Sigmoid colon (tissue), 6 donors: ENCODE measurements at regions not wholly inside any gene's neighbourhood (a gene's known extent, or its start where the extent isn't known, plus 50 kb on each side); places are given as distances from the start of the nearest gene placed in this dataset.

ENCODE experiments used
- DNase-seq: peaks from one replicate; pipeline ENCODE4 v3.0.0-alpha.2; 2019
- H3K27ac ChIP-seq, 4 donors: fragments of 200-600 bp; sonication (generic); one replicate each; pipeline ENCODE4 v1.5.1; 2016 to 2019; ENCODE audit warnings: mild to moderate bottlenecking in 1 of 4
- H3K27me3 ChIP-seq, 3 donors: fragments of 200-600 bp; sonication (generic); one replicate each; pipeline ENCODE4 v1.5.1; 2019; ENCODE audit warnings: mild to moderate bottlenecking in 1 of 3
- H3K36me3 ChIP-seq, 4 donors: fragments of 200-600 bp; sonication (generic); one replicate each; pipeline ENCODE4 v1.5.1; 2016 to 2019
- H3K4me1 ChIP-seq, 4 donors: fragments of 200-600 bp; sonication (generic); one replicate each; pipeline ENCODE4 v1.5.1; 2017 to 2019
- H3K4me3 ChIP-seq, 4 donors: fragments of 200-600 bp; sonication (generic); one replicate each; pipeline ENCODE4 v1.5.1; 2017 to 2019; ENCODE audit warnings: mild to moderate bottlenecking in 2 of 4, moderate library complexity in 1 of 4
- H3K9me3 ChIP-seq, 4 donors: fragments of 200-600 bp in 3 of 4; sonication (generic) in 3 of 4; one replicate each; pipeline versions ENCODE4 v1.5.1 to v1.6.1; 2013 to 2019
- EP300 ChIP-seq, 4 donors: sonication (generic); formaldehyde crosslinking; IDR thresholded peaks; one replicate each; pipeline ENCODE4 v1.6.1; 2017; ENCODE audit warnings: antibody characterized with exemption in 4 of 4
- POLR2A ChIP-seq, 2 donors: fragments of 450-650 bp; IDR thresholded peaks; one replicate each; pipeline ENCODE4 v1.6.1; 2016; ENCODE audit warnings: antibody characterized with exemption in 2 of 2, mild to moderate bottlenecking in 2 of 2, moderate library complexity in 2 of 2
- POLR2AphosphoS5 ChIP-seq, 4 donors: sonication (generic); formaldehyde crosslinking; IDR thresholded peaks; one replicate each; pipeline ENCODE4 v1.6.1; 2017; ENCODE audit warnings: antibody characterized with exemption in 4 of 4
- WGBS, 2 donors: extraction: QIAGEN DNeasy Blood & Tissue Kit; methylation state at CpG; one replicate each; pipeline ENCODE4 v1.1.7; 2013; 5-methylcytosine and 5-hydroxymethylcytosine counted together
- intact Hi-C: fragments of 100-400 bp; cut with DNase I; formaldehyde crosslinking; loops from one replicate; pipeline ENCODE4 v1.15.1; 2023
- TF ChIP-seq, protein P1 (sequence below), 4 experiments: fragments of 450-650 bp in 3 of 4; fragments of 200-600 bp in 1 of 4; IDR thresholded peaks; one replicate each; pipeline ENCODE4 v1.5.1; 2016 to 2019; ENCODE audit warnings: antibody characterized with exemption in 4 of 4, mild to moderate bottlenecking in 3 of 4, moderate library complexity in 2 of 4
- donor health status: healthy with polysubstance abuse.
- donor health status: healthy.

DNA sequence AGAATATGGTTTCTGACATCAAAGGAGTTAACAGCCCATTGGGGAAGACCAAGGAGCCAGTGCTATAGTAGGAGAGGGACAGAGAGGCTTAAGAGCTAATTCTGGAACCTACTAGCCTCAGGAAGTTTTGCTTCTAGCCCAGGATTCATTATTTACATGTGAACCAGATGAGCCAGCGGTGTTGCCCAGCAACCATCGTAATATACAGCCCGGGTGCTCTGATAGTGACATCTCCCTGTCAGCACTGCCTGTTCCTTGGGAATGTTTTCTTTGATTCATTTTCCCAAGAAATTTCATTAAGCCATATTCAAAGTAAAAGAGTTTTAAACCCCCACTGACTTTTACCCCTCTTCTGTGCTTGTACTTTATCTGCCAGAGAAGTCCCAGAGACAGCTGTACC is 217.4 kb upstream of the ADAMTSL1 start:
- WGBS, 2 donors: 45 to 69% methylated on average over 3 of the region's 3 CpGs
- intact Hi-C loops: loop anchor here (5.0 to 10.0 kb wide), 4 partner anchors 351 to 756 kb away; no protein-coding TSS in a partner anchor
- no peak for DNase-seq

DNA sequence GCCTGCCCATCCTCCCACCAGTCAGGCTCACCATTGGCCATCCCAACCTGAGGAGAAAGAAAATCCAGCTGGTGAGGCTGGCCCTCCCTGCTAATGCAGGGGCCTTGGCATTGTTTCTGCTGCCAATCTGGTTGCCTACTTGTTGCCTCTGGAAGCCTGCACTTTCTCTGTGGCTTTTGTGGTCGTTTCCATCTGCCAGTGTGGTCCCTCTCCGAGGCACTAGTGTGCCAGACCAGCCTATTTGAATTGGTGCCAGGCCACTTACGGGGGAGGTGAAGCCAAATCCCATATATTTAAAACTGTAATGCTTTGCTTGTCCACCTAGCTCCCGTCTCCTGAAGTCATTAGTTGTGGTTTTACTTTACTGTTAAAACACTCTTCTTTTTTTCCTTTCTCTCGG is 213.4 kb upstream of the ADAMTSL1 start:
- Histone ChIP-seq H3K27me3 (no peaks in the 10 kb centered on the region), H3K9me3 (no peaks in the 10 kb centered on the region), H3K4me3 (no peak overlapping the region), H3K27ac (peak overlapping the region in 1 of 4 donors; percentile 7), H3K4me1 (peaks cover 0 to 23% (median under 1%) of the 10 kb centered on the region in 4 donors), H3K36me3 (no peaks in the 10 kb centered on the region)
- 39 to 78% methylated on average over 5 of the region's 5 CpGs for WGBS, 2 donors
- intact Hi-C loops: no loop called here
- peak; percentile 73 for DNase-seq
- TF ChIP-seq POLR2AphosphoS5 (IDR thresholded peaks at IDR 0.05): peak in 1 of 4 donors; percentile 22
- TF ChIP-seq, protein P1, sequence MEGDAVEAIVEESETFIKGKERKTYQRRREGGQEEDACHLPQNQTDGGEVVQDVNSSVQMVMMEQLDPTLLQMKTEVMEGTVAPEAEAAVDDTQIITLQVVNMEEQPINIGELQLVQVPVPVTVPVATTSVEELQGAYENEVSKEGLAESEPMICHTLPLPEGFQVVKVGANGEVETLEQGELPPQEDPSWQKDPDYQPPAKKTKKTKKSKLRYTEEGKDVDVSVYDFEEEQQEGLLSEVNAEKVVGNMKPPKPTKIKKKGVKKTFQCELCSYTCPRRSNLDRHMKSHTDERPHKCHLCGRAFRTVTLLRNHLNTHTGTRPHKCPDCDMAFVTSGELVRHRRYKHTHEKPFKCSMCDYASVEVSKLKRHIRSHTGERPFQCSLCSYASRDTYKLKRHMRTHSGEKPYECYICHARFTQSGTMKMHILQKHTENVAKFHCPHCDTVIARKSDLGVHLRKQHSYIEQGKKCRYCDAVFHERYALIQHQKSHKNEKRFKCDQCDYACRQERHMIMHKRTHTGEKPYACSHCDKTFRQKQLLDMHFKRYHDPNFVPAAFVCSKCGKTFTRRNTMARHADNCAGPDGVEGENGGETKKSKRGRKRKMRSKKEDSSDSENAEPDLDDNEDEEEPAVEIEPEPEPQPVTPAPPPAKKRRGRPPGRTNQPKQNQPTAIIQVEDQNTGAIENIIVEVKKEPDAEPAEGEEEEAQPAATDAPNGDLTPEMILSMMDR (IDR thresholded peaks at IDR 0.05): no peak

More for the DNA sequence above, 217.4 kb upstream of the ADAMTSL1 start:
- no peaks in the 10 kb centered on the region for H3K27me3 ChIP-seq
- H3K4me1 ChIP-seq: peaks cover 0 to 21% (median 3%) of the 10 kb centered on the region in 4 donors
- TF ChIP-seq POLR2AphosphoS5 (IDR thresholded peaks at IDR 0.05) (no peak), EP300 (IDR thresholded peaks at IDR 0.05) (no peak), POLR2A (IDR thresholded peaks at IDR 0.05) (no peak)
- TF ChIP-seq, protein P1 (IDR thresholded peaks at IDR 0.05): no peak
- no peaks in the 10 kb centered on the region for H3K36me3 ChIP-seq
- no peaks in the 10 kb centered on the region for H3K9me3 ChIP-seq
- H3K4me3 ChIP-seq: no peak overlapping the region
- H3K27ac ChIP-seq: no peak overlapping the region

DNA sequence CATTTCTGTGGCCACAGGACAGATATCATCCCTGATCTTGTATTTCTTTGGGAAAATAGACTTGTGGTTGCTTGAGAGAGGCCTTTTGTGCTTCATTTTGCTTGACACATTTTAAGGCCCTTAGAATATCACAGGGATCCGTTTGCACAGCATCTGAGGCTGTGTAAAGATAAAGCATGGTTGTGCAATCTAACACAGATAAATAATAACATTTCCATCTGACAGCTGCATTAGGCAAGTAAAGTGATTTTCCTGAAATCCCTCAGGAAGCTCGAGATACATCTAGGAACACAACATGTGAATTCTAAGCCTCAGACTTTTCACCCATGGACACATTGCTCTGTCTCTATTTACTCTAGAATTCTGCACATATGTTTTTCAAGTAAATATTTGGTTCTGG is 212.8 kb upstream of the ADAMTSL1 start:
- peaks cover 0 to 21% (median 0%) of the 10 kb centered on the region in 4 donors for H3K4me1 ChIP-seq
- no peaks in the 10 kb centered on the region for H3K9me3 ChIP-seq
- DNase-seq: no peak
- intact Hi-C loops: no loop called here
- no peaks in the 10 kb centered on the region for H3K27me3 ChIP-seq
- H3K27ac ChIP-seq: no peak overlapping the region
- H3K36me3 ChIP-seq: no peaks in the 10 kb centered on the region
- 57 to 60% methylated on average over 2 of the region's 2 CpGs for WGBS, 2 donors
- TF ChIP-seq POLR2A (IDR thresholded peaks at IDR 0.05) (no peak), EP300 (IDR thresholded peaks at IDR 0.05) (no peak), POLR2AphosphoS5 (IDR thresholded peaks at IDR 0.05) (no peak)
- TF ChIP-seq, protein P1 (IDR thresholded peaks at IDR 0.05): no peak
- H3K4me3 ChIP-seq: no peak overlapping the region

DNA sequence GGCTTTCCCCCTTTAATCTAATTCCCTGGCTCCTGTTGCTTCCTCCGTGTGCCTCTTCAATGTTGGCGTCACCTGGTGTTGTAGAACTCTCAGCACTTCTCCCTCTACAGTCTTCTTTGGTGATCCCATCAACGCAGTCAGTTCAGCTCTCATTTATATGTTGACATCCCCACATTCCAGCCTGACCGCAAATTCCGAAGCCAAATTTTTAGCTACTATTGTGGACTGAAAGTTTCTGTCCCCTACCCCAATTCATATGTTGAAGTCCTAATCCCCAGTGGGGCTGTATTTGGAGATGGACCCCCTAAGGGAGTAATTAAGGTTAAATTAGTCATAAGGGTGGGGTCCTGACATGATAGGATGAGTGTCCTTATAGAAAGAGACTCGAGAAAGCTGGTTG is 210.6 kb upstream of the ADAMTSL1 start:
- 88 to 90% methylated on average over 6 of the region's 6 CpGs for WGBS, 2 donors
- no peaks in the 10 kb centered on the region for H3K36me3 ChIP-seq
- no peak for DNase-seq
- no peaks in the 10 kb centered on the region for H3K9me3 ChIP-seq
- TF ChIP-seq EP300 (IDR thresholded peaks at IDR 0.05): no peak
- no peak for TF ChIP-seq POLR2AphosphoS5 (IDR thresholded peaks at IDR 0.05)
- TF ChIP-seq, protein P1 (IDR thresholded peaks at IDR 0.05): no peak
- no peak for TF ChIP-seq POLR2A (IDR thresholded peaks at IDR 0.05)
- H3K4me1 ChIP-seq: peaks cover 0 to 21% (median 0%) of the 10 kb centered on the region in 4 donors
- no peak overlapping the region for H3K27ac ChIP-seq
- H3K4me3 ChIP-seq: no peak overlapping the region
- no peaks in the 10 kb centered on the region for H3K27me3 ChIP-seq
- intact Hi-C loops: no loop called here

DNA sequence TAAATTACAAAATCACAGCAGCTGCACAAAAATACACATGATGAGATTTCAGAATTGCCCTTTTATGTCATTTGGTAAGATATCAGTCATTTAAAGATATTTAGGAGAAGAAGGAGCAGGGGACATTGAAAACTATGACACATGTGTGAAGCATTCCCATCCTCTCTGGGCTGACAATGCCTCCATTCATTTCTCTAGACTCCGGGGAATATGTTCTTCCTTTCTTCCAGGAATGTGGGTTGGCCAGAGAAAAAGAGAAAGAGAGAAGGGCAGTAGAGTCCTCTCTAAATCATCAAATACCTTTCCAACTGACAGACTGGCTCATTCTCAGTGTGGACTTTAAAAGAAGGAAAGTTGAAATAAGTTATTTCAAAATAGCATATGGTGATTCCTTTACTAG is 205.6 kb upstream of the ADAMTSL1 start:
- Histone ChIP-seq H3K4me3 (no peak overlapping the region), H3K36me3 (no peaks in the 10 kb centered on the region), H3K9me3 (no peaks in the 10 kb centered on the region), H3K27me3 (no peaks in the 10 kb centered on the region), H3K4me1 (peaks cover 0 to 6% (median 0%) of the 10 kb centered on the region in 4 donors), H3K27ac (no peak overlapping the region)
- TF ChIP-seq POLR2A (IDR thresholded peaks at IDR 0.05) (no peak), POLR2AphosphoS5 (IDR thresholded peaks at IDR 0.05) (no peak), EP300 (IDR thresholded peaks at IDR 0.05) (no peak)
- TF ChIP-seq, protein P1 (IDR thresholded peaks at IDR 0.05): no peak
- DNase-seq: no peak
- WGBS, 2 donors: 44 to 65% methylated on average over 1 of the region's 1 CpG
- intact Hi-C loops: no loop called here
